ENCODE measurements at regions not wholly inside any gene's neighbourhood (a gene's known extent, or its start where the extent isn't known, plus 50 kb on each side); places are given as distances from the start of the nearest gene placed in this dataset.
A peak's percentile ranks its signal among the peaks of the same experiment; 100 is the strongest.

GRCh38 chr3:176824811-176825210, 372.5 kb downstream of the TBL1XR1 start:
- Histone ChIP-seq H3K4me3 (ENCODE audit: low read depth, low read length) (no peak overlapping the region), H3K36me3 (ENCODE audit: control insufficient read depth, insufficient read depth, low read length) (no peaks in the 10 kb centered on the region), H3K27me3 (ENCODE audit: control insufficient read depth, insufficient read depth, low read length) (no peaks in the 10 kb centered on the region)
- no peak for DNase-seq (ENCODE audit: low read depth)
- no peak for TF ChIP-seq CTCF (IDR thresholded peaks at IDR 0.05; ENCODE audit: insufficient read depth, low read length, poor library complexity, severe bottlenecking)

- no peak overlapping the region for H3K4me3 ChIP-seq (ENCODE audit: low read depth, low read length)
- no peaks in the 10 kb centered on the region for H3K36me3 ChIP-seq (ENCODE audit: control insufficient read depth, insufficient read depth, low read length)
- DNase-seq (ENCODE audit: low read depth) = no peak
- H3K27me3 ChIP-seq (ENCODE audit: control insufficient read depth, insufficient read depth, low read length) = no peaks in the 10 kb centered on the region
- no peak for TF ChIP-seq CTCF (IDR thresholded peaks at IDR 0.05; ENCODE audit: insufficient read depth, low read length, poor library complexity, severe bottlenecking)
Observed at GRCh38 chr3:176820764-176821163, 376.5 kb downstream of the TBL1XR1 start.

GRCh38 chr3:176816937-176817336, 380.3 kb downstream of the TBL1XR1 start:
- no peak for DNase-seq (ENCODE audit: low read depth)
- TF ChIP-seq CTCF (IDR thresholded peaks at IDR 0.05; ENCODE audit: insufficient read depth, low read length, poor library complexity, severe bottlenecking) = no peak
- H3K4me3 ChIP-seq (ENCODE audit: low read depth, low read length) = no peak overlapping the region

GRCh38 chr3:176814285-176814684, 383.0 kb downstream of the TBL1XR1 start:
- Histone ChIP-seq H3K36me3 (ENCODE audit: control insufficient read depth, insufficient read depth, low read length) (no peaks in the 10 kb centered on the region), H3K27me3 (ENCODE audit: control insufficient read depth, insufficient read depth, low read length) (no peaks in the 10 kb centered on the region), H3K4me3 (ENCODE audit: low read depth, low read length) (no peak overlapping the region)
- TF ChIP-seq CTCF (IDR thresholded peaks at IDR 0.05; ENCODE audit: insufficient read depth, low read length, poor library complexity, severe bottlenecking) = peak; percentile 90
- DNase-seq (ENCODE audit: low read depth) = peak; percentile 14

More at GRCh38 chr3:176816937-176817336, 380.3 kb downstream of the TBL1XR1 start:
- no peaks in the 10 kb centered on the region for H3K36me3 ChIP-seq (ENCODE audit: control insufficient read depth, insufficient read depth, low read length)
- no peaks in the 10 kb centered on the region for H3K27me3 ChIP-seq (ENCODE audit: control insufficient read depth, insufficient read depth, low read length)

- Histone ChIP-seq H3K27me3 (ENCODE audit: control insufficient read depth, insufficient read depth, low read length) (no peaks in the 10 kb centered on the region), H3K4me3 (ENCODE audit: low read depth, low read length) (no peak overlapping the region), H3K36me3 (ENCODE audit: control insufficient read depth, insufficient read depth, low read length) (no peaks in the 10 kb centered on the region)
- no peak for TF ChIP-seq CTCF (IDR thresholded peaks at IDR 0.05; ENCODE audit: insufficient read depth, low read length, poor library complexity, severe bottlenecking)
- DNase-seq (ENCODE audit: low read depth) = no peak
Observed at GRCh38 chr3:176807938-176808337, 389.3 kb downstream of the TBL1XR1 start.

- no peaks in the 10 kb centered on the region for H3K36me3 ChIP-seq (ENCODE audit: control insufficient read depth, insufficient read depth, low read length)
- no peak for TF ChIP-seq CTCF (IDR thresholded peaks at IDR 0.05; ENCODE audit: insufficient read depth, low read length, poor library complexity, severe bottlenecking)
- no peak for DNase-seq (ENCODE audit: low read depth)
- no peaks in the 10 kb centered on the region for H3K27me3 ChIP-seq (ENCODE audit: control insufficient read depth, insufficient read depth, low read length)
- no peak overlapping the region for H3K4me3 ChIP-seq (ENCODE audit: low read depth, low read length)
Observed at GRCh38 chr3:176799675-176800074, 397.6 kb downstream of the TBL1XR1 start.

All from kidney epithelial cell (primary cell).